Left colon (tissue), 2 donors: ENCODE measurements at regions not wholly inside any gene's neighbourhood (a gene's known extent, or its start where the extent isn't known, plus 50 kb on each side); places are given as distances from the start of the nearest gene placed in this dataset.

Experiments used
- ATAC-seq: fragments of 200-7000 bp; cut with Tn5 transposase; one replicate; pipeline ENCODE4 v1.9.1; 2020; ENCODE audit warnings: mild to moderate bottlenecking, moderate library complexity
- DNase-seq, 2 donors: peaks; one replicate each; pipeline ENCODE4 v3.0.0-alpha.2; 2020
- intact Hi-C, 2 donors: fragments of 100-400 bp; cut with DNase I in 1 of 2; cut with micrococcal nuclease in 1 of 2; formaldehyde crosslinking; loops; one replicate each; pipeline versions ENCODE4 v1.11.2 to v1.14.0; 2022; cut with DNase I, micrococcal nuclease
- donor health status: DM: no; HTN: no; CAD: no.
- donor health status: DM: yes; HTN: yes; CAD: no.

GRCh38 chr6:4678506-4679300 is 97.5 kb upstream of the CDYL start:
- ATAC-seq, result no peak
- intact Hi-C loops, result no loop called here

GRCh38 chr6:4677751-4678065 is 98.5 kb upstream of the CDYL start:
- intact Hi-C loops, result no loop called here
- no peak for ATAC-seq
- no peak for DNase-seq

More at GRCh38 chr6:4678506-4679300, 97.5 kb upstream of the CDYL start:
- DNase-seq, result no peak

- intact Hi-C loops, result no loop called here
- no peak for ATAC-seq
- no peak for DNase-seq
These were observed 99.0 kb upstream of the CDYL start for GRCh38 chr6:4677011-4677750.

GRCh38 chr6:4676016-4676415 is 100.2 kb upstream of the CDYL start:
- ATAC-seq (no peak), DNase-seq (no peak)
- intact Hi-C loops, result no loop called here

- no peak for DNase-seq
- intact Hi-C loops, result no loop called here
These were observed 101.1 kb upstream of the CDYL start for GRCh38 chr6:4675121-4675520.

GRCh38 chr6:4673861-4674260 is 102.3 kb upstream of the CDYL start:
- ATAC-seq (no peak), DNase-seq (no peak)
- intact Hi-C loops, result no loop called here

More at GRCh38 chr6:4675121-4675520, 101.1 kb upstream of the CDYL start:
- no peak for ATAC-seq

GRCh38 chr6:4672772-4673171 is 103.4 kb upstream of the CDYL start:
- DNase-seq (no peak), ATAC-seq (no peak)
- intact Hi-C loops, result no loop called here

- intact Hi-C loops, result no loop called here
- no peak for DNase-seq
- ATAC-seq, result no peak
These were observed 104.6 kb upstream of the CDYL start for GRCh38 chr6:4671587-4672115.

GRCh38 chr6:4670824-4671409 is 105.3 kb upstream of the CDYL start:
- no peak for DNase-seq
- intact Hi-C loops, result no loop called here
- ATAC-seq, result no peak

- DNase-seq, result no peak
- ATAC-seq, result no peak
- intact Hi-C loops, result no loop called here
These were observed 105.9 kb upstream of the CDYL start for GRCh38 chr6:4670290-4670689.

GRCh38 chr6:4668271-4669179 is 107.7 kb upstream of the CDYL start:
- ATAC-seq (no peak), DNase-seq (no peak)
- intact Hi-C loops, result no loop called here

GRCh38 chr6:4667591-4667990 is 108.6 kb upstream of the CDYL start:
- intact Hi-C loops, result no loop called here
- no peak for DNase-seq

GRCh38 chr6:4666886-4667513 is 109.2 kb upstream of the CDYL start:
- intact Hi-C loops, result no loop called here
- no peak for DNase-seq
- no peak for ATAC-seq

More at GRCh38 chr6:4667591-4667990, 108.6 kb upstream of the CDYL start:
- ATAC-seq, result no peak

GRCh38 chr6:4665489-4666417 is 110.5 kb upstream of the CDYL start:
- ATAC-seq (no peak), DNase-seq (no peak)
- intact Hi-C loops, result no loop called here

- ATAC-seq (no peak), DNase-seq (no peak)
- intact Hi-C loops, result no loop called here
These were observed 111.3 kb upstream of the CDYL start for GRCh38 chr6:4664911-4665310.

GRCh38 chr6:4664117-4664626 is 112.0 kb upstream of the CDYL start:
- DNase-seq (peak; percentile 15 to 52), ATAC-seq (no peak)
- intact Hi-C loops, result no loop called here

- no peak for ATAC-seq
- no peak for DNase-seq
- intact Hi-C loops, result no loop called here
These were observed 113.3 kb upstream of the CDYL start for GRCh38 chr6:4662886-4663285.
